ENCODE measurements at regions not wholly inside any gene's neighbourhood (a gene's known extent, or its start where the extent isn't known, plus 50 kb on each side); places are given as distances from the start of the nearest gene placed in this dataset.

DNA sequence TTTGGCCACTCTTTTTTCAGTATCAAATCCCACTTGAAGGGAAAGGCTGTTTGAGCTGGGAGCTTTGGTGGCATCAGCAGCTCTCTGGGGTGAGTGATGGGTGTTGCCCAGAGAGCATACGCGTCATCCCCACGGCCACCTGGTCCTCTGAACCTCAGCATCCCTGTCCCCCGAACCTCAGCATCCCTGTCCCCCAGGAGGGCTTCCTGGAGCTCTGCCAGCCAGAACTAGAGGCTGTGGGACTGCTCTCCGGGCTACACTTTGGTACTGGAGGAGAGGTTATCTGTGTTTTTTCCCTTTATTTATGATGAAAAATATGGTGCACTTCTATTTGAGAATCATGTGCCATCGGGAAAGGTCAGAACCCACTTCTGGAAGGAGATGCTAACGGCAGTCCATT is 131.5 kb upstream of the RTL1 start:
- no peak for TF ChIP-seq ZFX (IDR thresholded peaks at IDR 0.05; ENCODE audit: borderline replicate concordance)
- TF ChIP-seq, protein P1, sequence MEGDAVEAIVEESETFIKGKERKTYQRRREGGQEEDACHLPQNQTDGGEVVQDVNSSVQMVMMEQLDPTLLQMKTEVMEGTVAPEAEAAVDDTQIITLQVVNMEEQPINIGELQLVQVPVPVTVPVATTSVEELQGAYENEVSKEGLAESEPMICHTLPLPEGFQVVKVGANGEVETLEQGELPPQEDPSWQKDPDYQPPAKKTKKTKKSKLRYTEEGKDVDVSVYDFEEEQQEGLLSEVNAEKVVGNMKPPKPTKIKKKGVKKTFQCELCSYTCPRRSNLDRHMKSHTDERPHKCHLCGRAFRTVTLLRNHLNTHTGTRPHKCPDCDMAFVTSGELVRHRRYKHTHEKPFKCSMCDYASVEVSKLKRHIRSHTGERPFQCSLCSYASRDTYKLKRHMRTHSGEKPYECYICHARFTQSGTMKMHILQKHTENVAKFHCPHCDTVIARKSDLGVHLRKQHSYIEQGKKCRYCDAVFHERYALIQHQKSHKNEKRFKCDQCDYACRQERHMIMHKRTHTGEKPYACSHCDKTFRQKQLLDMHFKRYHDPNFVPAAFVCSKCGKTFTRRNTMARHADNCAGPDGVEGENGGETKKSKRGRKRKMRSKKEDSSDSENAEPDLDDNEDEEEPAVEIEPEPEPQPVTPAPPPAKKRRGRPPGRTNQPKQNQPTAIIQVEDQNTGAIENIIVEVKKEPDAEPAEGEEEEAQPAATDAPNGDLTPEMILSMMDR (IDR thresholded peaks at IDR 0.05) = no peak
- H3K27ac ChIP-seq = no peak overlapping the region

DNA sequence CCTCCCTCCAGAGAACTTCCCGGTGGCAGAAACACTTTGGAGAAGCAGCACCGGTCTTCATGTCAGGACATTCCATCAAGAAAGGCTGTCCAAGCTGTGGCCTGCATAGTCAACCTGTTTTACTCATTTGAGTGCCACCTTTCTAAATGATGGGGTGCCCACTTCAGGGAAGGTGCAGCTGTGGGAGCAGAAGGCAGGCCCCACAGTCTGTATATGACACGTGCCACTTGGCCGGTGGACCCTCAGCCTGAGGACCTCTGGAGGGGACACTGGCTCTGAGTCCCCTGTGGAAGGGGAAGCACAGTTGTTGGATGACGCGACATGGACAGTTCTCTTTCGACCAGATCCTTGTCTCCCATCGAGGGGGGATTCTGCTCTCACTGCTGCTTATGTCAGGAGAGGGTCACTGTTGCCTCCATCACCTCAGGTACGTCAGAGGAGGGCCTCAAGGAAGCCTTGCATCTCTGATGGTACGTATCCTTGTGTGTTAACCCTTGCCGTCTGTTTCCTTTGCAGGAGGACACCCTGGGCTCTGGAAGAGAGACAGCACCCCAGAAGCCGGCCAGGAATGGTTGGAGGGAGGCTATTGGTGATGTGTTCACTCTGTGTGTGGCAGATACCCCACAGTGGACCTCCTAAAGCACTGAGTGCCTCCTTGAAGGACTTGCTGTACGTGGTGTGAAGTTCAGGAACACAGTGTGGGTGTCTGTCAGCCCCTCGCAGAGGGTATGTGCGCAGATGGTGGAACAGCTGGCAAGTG is 132.1 kb upstream of the RTL1 start:
- TF ChIP-seq, protein P1 (IDR thresholded peaks at IDR 0.05) = no peak
- TF ChIP-seq ZFX (IDR thresholded peaks at IDR 0.05; ENCODE audit: borderline replicate concordance) = no peak
- no peak overlapping the region for H3K27ac ChIP-seq

DNA sequence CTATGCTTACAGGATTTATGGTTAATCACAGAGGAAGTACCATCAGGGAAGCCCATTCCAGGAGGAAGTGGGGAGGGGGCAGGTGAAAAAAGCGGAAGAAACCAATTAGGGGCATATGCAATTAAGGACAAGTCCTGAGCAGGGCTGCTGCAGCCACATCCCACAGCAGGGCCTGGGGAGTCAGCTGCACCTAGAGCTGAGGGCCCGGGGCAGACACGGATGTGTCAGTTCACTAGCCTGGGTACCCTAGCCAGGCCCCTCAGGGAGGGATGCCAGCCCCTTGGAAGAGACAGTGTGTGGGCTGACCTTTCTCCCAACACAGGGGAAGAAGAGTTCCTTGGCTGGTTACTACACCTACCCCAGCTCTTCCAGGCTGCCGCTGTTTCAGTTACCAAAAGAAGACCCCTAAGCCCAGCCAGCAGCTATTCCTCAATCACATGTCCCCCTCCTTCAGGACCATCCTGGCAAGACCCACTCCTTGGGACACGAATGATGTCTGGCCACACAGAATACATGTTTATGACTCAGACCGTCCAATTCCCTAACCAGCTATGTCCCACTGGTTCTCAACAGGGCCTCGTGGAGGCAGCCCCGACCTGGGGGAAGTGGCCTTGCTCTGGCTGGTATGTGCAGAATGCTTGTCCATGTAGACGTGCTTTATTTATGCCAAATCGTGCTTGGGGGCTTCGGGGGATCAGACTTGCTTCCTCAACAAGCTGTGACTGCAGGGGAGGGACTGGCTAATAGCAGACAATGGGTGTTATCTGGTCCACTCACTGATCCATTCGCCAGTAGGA is 133.7 kb upstream of the RTL1 start:
- H3K27ac ChIP-seq = no peak overlapping the region
- TF ChIP-seq, protein P1 (IDR thresholded peaks at IDR 0.05) = no peak
- no peak for TF ChIP-seq ZFX (IDR thresholded peaks at IDR 0.05; ENCODE audit: borderline replicate concordance)

DNA sequence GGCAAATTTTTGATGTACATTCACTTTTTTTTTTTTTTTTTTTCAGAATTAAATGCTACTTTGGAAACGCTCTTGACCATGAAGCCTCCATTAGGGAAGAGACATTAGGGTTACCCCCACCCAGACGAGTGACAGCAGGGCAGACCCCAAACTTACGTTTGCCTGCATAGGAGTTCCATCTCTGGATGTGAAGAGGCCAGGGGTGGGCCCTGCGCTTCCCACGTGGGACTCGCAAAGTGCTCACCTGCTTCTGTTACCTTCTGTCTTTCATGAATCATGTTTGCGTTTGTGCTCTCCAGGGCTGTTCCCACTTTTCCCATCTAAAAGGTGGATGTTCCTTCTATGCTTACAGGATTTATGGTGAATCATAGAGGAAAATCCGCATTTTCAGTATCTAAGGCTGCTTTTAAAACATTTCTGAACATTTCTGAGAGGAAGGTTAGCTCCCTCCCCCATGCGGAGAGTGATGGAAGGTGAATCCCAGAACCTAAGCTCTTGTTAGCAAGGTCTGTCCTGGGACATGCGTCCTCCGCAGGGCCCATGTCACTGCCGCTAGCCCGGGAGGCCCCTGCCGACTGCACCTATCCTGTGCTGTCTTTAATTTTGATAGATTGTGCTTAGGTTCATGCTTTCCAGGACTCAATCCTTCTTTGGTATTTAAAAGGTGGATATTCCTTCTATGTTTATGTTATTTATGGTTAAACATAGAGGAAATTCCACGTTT is 135.7 kb upstream of the RTL1 start:
- TF ChIP-seq, protein P1 (IDR thresholded peaks at IDR 0.05) = no peak
- no peak for TF ChIP-seq ZFX (IDR thresholded peaks at IDR 0.05; ENCODE audit: borderline replicate concordance)
- no peak overlapping the region for H3K27ac ChIP-seq

DNA sequence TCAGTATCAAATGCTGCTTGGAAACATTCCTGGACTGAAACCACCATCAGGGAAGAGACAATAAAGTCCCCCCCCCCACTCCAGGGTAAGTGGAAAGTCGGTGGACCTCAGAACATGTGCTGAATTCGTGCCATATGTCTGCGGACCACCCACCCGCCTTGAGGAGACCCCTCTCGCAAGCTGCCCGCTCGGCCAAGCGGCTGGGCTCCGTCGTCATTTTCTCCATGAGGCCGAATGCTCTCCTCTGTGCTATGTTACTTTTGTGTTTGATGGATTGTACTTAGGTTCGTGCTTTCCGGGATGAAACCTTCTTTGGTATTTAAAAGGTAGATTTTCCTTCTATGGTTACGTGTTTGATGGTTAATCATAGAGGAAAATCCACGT is 136.2 kb upstream of the RTL1 start:
- no peak overlapping the region for H3K27ac ChIP-seq
- no peak for TF ChIP-seq ZFX (IDR thresholded peaks at IDR 0.05; ENCODE audit: borderline replicate concordance)
- TF ChIP-seq, protein P1 (IDR thresholded peaks at IDR 0.05) = no peak

DNA sequence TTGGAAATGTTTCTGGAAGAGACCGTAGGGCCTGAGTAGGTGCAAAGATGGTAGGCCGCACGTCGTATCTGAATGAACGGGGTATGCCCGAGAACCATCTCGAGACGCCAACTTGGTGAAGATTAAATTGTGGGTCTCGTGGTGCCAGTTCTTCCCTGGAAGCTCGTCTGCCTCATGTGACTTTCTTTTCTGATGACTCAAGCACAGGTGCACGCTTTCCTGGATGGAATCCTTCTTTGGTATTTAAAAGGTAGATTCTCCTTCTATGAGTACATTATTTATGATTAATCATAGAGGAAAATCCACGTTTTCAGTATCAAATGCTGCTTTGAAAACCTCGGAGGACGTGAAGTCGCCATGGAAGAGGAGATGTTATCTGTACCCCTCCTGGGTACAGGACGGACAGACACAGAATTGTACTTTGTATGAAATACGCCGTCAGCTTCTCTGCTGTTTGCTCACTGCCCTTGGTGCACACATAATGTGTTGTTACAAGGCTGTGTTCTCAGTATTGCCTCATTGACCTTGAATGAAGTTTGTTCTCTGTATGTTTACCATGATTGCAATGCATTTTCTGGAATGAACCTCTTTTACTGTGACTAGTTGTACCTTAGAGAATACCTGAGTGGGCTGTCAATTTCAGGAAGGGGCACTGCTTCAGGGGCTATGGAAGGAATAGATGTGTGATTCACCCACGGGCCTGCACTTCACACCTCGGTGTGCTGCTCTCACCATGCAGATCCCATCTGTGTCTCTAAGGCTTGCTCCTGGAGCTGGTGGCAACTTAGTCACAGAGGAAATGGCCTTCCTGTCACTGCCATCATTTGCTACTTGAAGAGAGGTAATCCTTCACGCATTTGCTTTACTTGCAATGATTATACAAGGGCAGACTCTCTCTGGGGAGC is 137.3 kb upstream of the RTL1 start:
- no peak overlapping the region for H3K27ac ChIP-seq
- TF ChIP-seq, protein P1 (IDR thresholded peaks at IDR 0.05) = no peak
- TF ChIP-seq ZFX (IDR thresholded peaks at IDR 0.05; ENCODE audit: borderline replicate concordance) = no peak

Data from 22Rv1 (cell line).